Lung microvascular endothelial cell (primary cell): ENCODE measurements at regions not wholly inside any gene's neighbourhood (a gene's known extent, or its start where the extent isn't known, plus 50 kb on each side); places are given as distances from the start of the nearest gene placed in this dataset.

Experiments
- DNase-seq, 2 donors: peaks; one replicate each; pipeline versions ENCODE4 v3.0.0 to v3.0.0-alpha.2; 2010; ENCODE audit warnings: low read depth in 2 of 2

GRCh38 chr10:83164156-83164555 lies 975.2 kb upstream of the GHITM start:
- no peak for DNase-seq

- DNase-seq = no peak
These were observed 974.0 kb upstream of the GHITM start for GRCh38 chr10:83165265-83165664.

GRCh38 chr10:83166344-83166743 lies 973.0 kb upstream of the GHITM start:
- no peak for DNase-seq

GRCh38 chr10:83167081-83167480 lies 972.2 kb upstream of the GHITM start:
- DNase-seq = no peak

GRCh38 chr10:83176901-83177300 lies 962.4 kb upstream of the GHITM start:
- DNase-seq = no peak

- DNase-seq = no peak
These were observed 960.8 kb upstream of the GHITM start for GRCh38 chr10:83178526-83178925.

GRCh38 chr10:83179371-83179770 lies 959.9 kb upstream of the GHITM start:
- DNase-seq = no peak

- DNase-seq = no peak
These were observed 957.2 kb upstream of the GHITM start for GRCh38 chr10:83182076-83182475.

- DNase-seq = no peak
These were observed 954.7 kb upstream of the GHITM start for GRCh38 chr10:83184641-83185040.

- DNase-seq = no peak
These were observed 948.7 kb upstream of the GHITM start for GRCh38 chr10:83190614-83191013.

GRCh38 chr10:83193026-83193425 lies 946.3 kb upstream of the GHITM start:
- no peak for DNase-seq

- no peak for DNase-seq
These were observed 944.3 kb upstream of the GHITM start for GRCh38 chr10:83195021-83195420.

GRCh38 chr10:83199374-83199773 lies 939.9 kb upstream of the GHITM start:
- no peak for DNase-seq

GRCh38 chr10:83205861-83206260 lies 933.4 kb upstream of the GHITM start:
- DNase-seq = no peak

- no peak for DNase-seq
These were observed 926.5 kb upstream of the GHITM start for GRCh38 chr10:83212632-83213334.

- DNase-seq = no peak
These were observed 925.2 kb upstream of the GHITM start for GRCh38 chr10:83214136-83214535.

- DNase-seq = no peak
These were observed 921.1 kb upstream of the GHITM start for GRCh38 chr10:83218205-83218604.

GRCh38 chr10:83222300-83222699 lies 917.0 kb upstream of the GHITM start:
- no peak for DNase-seq

GRCh38 chr10:83222832-83223742 lies 916.2 kb upstream of the GHITM start:
- DNase-seq = no peak

GRCh38 chr10:83225781-83226180 lies 913.5 kb upstream of the GHITM start:
- DNase-seq = no peak

- DNase-seq = no peak
These were observed 909.3 kb upstream of the GHITM start for GRCh38 chr10:83229991-83230390.

- no peak for DNase-seq
These were observed 905.6 kb upstream of the GHITM start for GRCh38 chr10:83233691-83234090.

- DNase-seq = no peak
These were observed 891.1 kb upstream of the GHITM start for GRCh38 chr10:83248106-83248631.
